WTC11 (cell line): ENCODE measurements at regions not wholly inside any gene's neighbourhood (a gene's known extent, or its start where the extent isn't known, plus 50 kb on each side); places are given as distances from the start of the nearest gene placed in this dataset.

Experiments used
- CTCF ChIP-seq: fragments of 200-600 bp; IDR thresholded peaks from 2 replicates; pipeline ENCODE4 v1.8.0; 2022; ENCODE audit warnings: antibody characterized with exemption
- ETV6 ChIP-seq: sonication (generic); formaldehyde crosslinking; IDR thresholded peaks from 2 replicates; pipeline ENCODE4 v1.8.1; 2022; ENCODE audit warnings: mild to moderate bottlenecking, missing genetic modification reagents
- FOXJ3 ChIP-seq: sonication (generic); formaldehyde crosslinking; IDR thresholded peaks from 2 replicates; pipeline ENCODE4 v1.9.0; 2021; ENCODE audit warnings: missing genetic modification reagents, mild to moderate bottlenecking, borderline replicate concordance
- KAT7 ChIP-seq: sonication (generic); formaldehyde crosslinking; IDR thresholded peaks from 2 replicates; pipeline ENCODE4 v1.8.1; 2023; ENCODE audit warnings: missing genetic modification reagents, mild to moderate bottlenecking, borderline replicate concordance
- PRDM15 ChIP-seq: sonication (generic); formaldehyde crosslinking; IDR thresholded peaks from 2 replicates; pipeline ENCODE4 v1.8.0; 2022; ENCODE audit warnings: missing genetic modification reagents
- PREB ChIP-seq: sonication (generic); formaldehyde crosslinking; IDR thresholded peaks from 2 replicates; pipeline ENCODE4 v1.8.1; 2022; ENCODE audit warnings: mild to moderate bottlenecking, missing genetic modification reagents, moderate library complexity, borderline replicate concordance
- ZNF121 ChIP-seq: sonication (generic); formaldehyde crosslinking; IDR thresholded peaks from 2 replicates; pipeline ENCODE4 v1.8.0; 2023; ENCODE audit warnings: missing genetic modification reagents
- ZNF281 ChIP-seq: sonication (generic); formaldehyde crosslinking; IDR thresholded peaks from 2 replicates; pipeline ENCODE4 v1.8.0; 2023; ENCODE audit warnings: mild to moderate bottlenecking, missing genetic modification reagents
- ZNF423 ChIP-seq: fragments of 250-450 bp; sonication (Bioruptor Pico); IDR thresholded peaks from 2 replicates; pipeline ENCODE4 v2.1.2; 2022; ENCODE audit warnings: mild to moderate bottlenecking, moderate library complexity
- TF ChIP-seq, protein P1 (sequence below): sonication (generic); formaldehyde crosslinking; IDR thresholded peaks from 2 replicates; pipeline ENCODE4 v1.8.0; 2023; ENCODE audit warnings: missing genetic modification reagents, mild to moderate bottlenecking, borderline replicate concordance
- TF ChIP-seq, protein P2 (sequence below): sonication (generic); formaldehyde crosslinking; IDR thresholded peaks from 2 replicates; pipeline ENCODE4 v1.8.0; 2022; ENCODE audit warnings: mild to moderate bottlenecking, missing genetic modification reagents
- TF ChIP-seq, protein P3 (sequence below): sonication (generic); formaldehyde crosslinking; IDR thresholded peaks from 2 replicates; pipeline ENCODE4 v1.8.1; 2023; ENCODE audit warnings: mild to moderate bottlenecking, missing genetic modification reagents, moderate library complexity
- TF ChIP-seq, protein P4 (sequence below): sonication (generic); formaldehyde crosslinking; IDR thresholded peaks from 2 replicates; pipeline ENCODE4 v1.8.0; 2022; ENCODE audit warnings: mild to moderate bottlenecking, missing genetic modification reagents

DNA sequence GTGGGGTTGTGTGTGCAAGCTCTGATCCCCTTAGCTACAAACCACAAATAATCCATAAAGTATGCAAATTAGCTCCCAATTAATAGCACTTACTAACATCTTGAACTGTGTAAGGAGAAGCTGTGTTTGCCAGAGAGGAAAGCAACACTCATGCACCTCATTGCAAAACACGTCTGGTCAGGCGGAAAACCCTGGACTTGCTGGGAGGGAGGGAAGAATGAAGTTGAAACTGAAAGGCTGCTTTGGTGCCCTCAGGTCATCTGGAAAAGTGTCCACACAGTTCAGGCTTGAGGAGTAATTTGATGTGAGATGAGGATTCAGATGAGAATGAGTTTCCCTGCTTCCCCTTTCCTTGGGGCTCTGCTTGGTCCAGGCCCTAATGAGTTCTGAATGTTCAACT is 185.5 kb upstream of the ANKRD28 start:
- TF ChIP-seq, protein P1, sequence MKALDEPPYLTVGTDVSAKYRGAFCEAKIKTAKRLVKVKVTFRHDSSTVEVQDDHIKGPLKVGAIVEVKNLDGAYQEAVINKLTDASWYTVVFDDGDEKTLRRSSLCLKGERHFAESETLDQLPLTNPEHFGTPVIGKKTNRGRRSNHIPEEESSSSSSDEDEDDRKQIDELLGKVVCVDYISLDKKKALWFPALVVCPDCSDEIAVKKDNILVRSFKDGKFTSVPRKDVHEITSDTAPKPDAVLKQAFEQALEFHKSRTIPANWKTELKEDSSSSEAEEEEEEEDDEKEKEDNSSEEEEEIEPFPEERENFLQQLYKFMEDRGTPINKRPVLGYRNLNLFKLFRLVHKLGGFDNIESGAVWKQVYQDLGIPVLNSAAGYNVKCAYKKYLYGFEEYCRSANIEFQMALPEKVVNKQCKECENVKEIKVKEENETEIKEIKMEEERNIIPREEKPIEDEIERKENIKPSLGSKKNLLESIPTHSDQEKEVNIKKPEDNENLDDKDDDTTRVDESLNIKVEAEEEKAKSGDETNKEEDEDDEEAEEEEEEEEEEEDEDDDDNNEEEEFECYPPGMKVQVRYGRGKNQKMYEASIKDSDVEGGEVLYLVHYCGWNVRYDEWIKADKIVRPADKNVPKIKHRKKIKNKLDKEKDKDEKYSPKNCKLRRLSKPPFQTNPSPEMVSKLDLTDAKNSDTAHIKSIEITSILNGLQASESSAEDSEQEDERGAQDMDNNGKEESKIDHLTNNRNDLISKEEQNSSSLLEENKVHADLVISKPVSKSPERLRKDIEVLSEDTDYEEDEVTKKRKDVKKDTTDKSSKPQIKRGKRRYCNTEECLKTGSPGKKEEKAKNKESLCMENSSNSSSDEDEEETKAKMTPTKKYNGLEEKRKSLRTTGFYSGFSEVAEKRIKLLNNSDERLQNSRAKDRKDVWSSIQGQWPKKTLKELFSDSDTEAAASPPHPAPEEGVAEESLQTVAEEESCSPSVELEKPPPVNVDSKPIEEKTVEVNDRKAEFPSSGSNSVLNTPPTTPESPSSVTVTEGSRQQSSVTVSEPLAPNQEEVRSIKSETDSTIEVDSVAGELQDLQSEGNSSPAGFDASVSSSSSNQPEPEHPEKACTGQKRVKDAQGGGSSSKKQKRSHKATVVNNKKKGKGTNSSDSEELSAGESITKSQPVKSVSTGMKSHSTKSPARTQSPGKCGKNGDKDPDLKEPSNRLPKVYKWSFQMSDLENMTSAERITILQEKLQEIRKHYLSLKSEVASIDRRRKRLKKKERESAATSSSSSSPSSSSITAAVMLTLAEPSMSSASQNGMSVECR, result no peak
- TF ChIP-seq CTCF (no peak), FOXJ3 (CRISPR knock-in tag) (no peak), KAT7 (CRISPR knock-in tag) (no peak), ZNF281 (CRISPR knock-in tag) (no peak), PREB (CRISPR knock-in tag) (no peak), ZNF121 (CRISPR knock-in tag) (no peak), ZNF423 (CRISPR knock-in tag) (no peak), PRDM15 (CRISPR knock-in tag) (no peak), ETV6 (no peak)
- TF ChIP-seq, protein P2, sequence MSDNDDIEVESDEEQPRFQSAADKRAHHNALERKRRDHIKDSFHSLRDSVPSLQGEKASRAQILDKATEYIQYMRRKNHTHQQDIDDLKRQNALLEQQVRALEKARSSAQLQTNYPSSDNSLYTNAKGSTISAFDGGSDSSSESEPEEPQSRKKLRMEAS (CRISPR knock-in tag), result no peak
- TF ChIP-seq, protein P3, sequence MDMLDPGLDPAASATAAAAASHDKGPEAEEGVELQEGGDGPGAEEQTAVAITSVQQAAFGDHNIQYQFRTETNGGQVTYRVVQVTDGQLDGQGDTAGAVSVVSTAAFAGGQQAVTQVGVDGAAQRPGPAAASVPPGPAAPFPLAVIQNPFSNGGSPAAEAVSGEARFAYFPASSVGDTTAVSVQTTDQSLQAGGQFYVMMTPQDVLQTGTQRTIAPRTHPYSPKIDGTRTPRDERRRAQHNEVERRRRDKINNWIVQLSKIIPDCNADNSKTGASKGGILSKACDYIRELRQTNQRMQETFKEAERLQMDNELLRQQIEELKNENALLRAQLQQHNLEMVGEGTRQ (CRISPR knock-in tag), result no peak
- TF ChIP-seq, protein P4, sequence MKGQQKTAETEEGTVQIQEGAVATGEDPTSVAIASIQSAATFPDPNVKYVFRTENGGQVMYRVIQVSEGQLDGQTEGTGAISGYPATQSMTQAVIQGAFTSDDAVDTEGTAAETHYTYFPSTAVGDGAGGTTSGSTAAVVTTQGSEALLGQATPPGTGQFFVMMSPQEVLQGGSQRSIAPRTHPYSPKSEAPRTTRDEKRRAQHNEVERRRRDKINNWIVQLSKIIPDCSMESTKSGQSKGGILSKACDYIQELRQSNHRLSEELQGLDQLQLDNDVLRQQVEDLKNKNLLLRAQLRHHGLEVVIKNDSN, result no peak
